ENCODE measurements at regions not wholly inside any gene's neighbourhood (a gene's known extent, or its start where the extent isn't known, plus 50 kb on each side); places are given as distances from the start of the nearest gene placed in this dataset.

- H3K4me3 ChIP-seq = no peak overlapping the region
- no peak for DNase-seq
- ATAC-seq = no peak
- peaks cover 10% of the 10 kb centered on the region for H3K9me3 ChIP-seq
- no peaks in the 10 kb centered on the region for H3K4me1 ChIP-seq (ENCODE audit: low read depth)
- intact Hi-C loops (cut with DNase I, micrococcal nuclease) = no loop called here
- H3K36me3 ChIP-seq (ENCODE audit: low read depth) = no peaks in the 10 kb centered on the region
- no peak for TF ChIP-seq CTCF (IDR thresholded peaks at IDR 0.05)
Observed at GRCh38 chr20:21968486-21968885, 263.0 kb downstream of the PAX1 start.

GRCh38 chr20:21967481-21967880, 262.0 kb downstream of the PAX1 start:
- no peak for ATAC-seq
- TF ChIP-seq CTCF (IDR thresholded peaks at IDR 0.05) = no peak

GRCh38 chr20:21956591-21956990, 251.1 kb downstream of the PAX1 start:
- ATAC-seq (no peak), DNase-seq (no peak)
- intact Hi-C loops (cut with DNase I, micrococcal nuclease) = no loop called here
- no peak overlapping the region for H3K4me3 ChIP-seq
- no peaks in the 10 kb centered on the region for H3K36me3 ChIP-seq (ENCODE audit: low read depth)
- peaks cover 25% of the 10 kb centered on the region for H3K9me3 ChIP-seq
- no peaks in the 10 kb centered on the region for H3K4me1 ChIP-seq (ENCODE audit: low read depth)
- no peak for TF ChIP-seq CTCF (IDR thresholded peaks at IDR 0.05)

More at GRCh38 chr20:21967481-21967880, 262.0 kb downstream of the PAX1 start:
- Histone ChIP-seq H3K4me1 (ENCODE audit: low read depth) (no peaks in the 10 kb centered on the region), H3K36me3 (ENCODE audit: low read depth) (no peaks in the 10 kb centered on the region), H3K9me3 (peaks cover 19% of the 10 kb centered on the region), H3K4me3 (no peak overlapping the region)
- intact Hi-C loops (cut with DNase I, micrococcal nuclease) = no loop called here
- DNase-seq = no peak

GRCh38 chr20:21947406-21947805, 241.9 kb downstream of the PAX1 start:
- no peak for ATAC-seq
- TF ChIP-seq CTCF (IDR thresholded peaks at IDR 0.05) = no peak
- H3K36me3 ChIP-seq (ENCODE audit: low read depth) = no peaks in the 10 kb centered on the region
- intact Hi-C loops (cut with DNase I, micrococcal nuclease) = no loop called here
- peaks cover 2% of the 10 kb centered on the region for H3K9me3 ChIP-seq
- DNase-seq = no peak
- no peaks in the 10 kb centered on the region for H3K4me1 ChIP-seq (ENCODE audit: low read depth)
- H3K4me3 ChIP-seq = no peak overlapping the region

- intact Hi-C loops (cut with DNase I, micrococcal nuclease) = no loop called here
- no peak for DNase-seq
- peaks cover 5% of the 10 kb centered on the region for H3K9me3 ChIP-seq
- H3K4me1 ChIP-seq (ENCODE audit: low read depth) = no peaks in the 10 kb centered on the region
- TF ChIP-seq CTCF (IDR thresholded peaks at IDR 0.05) = no peak
- no peak overlapping the region for H3K4me3 ChIP-seq
- no peak for ATAC-seq
- H3K36me3 ChIP-seq (ENCODE audit: low read depth) = no peaks in the 10 kb centered on the region
Observed at GRCh38 chr20:21944227-21944626, 238.8 kb downstream of the PAX1 start.
